CD4-positive, alpha-beta T cell treated with Interleukin-6 at 100 ng/mL for 8 hours (primary cell): ENCODE measurements at regions not wholly inside any gene's neighbourhood (a gene's known extent, or its start where the extent isn't known, plus 50 kb on each side); places are given as distances from the start of the nearest gene placed in this dataset.

Source experiments
- DNase-seq: peaks from one replicate; pipeline ENCODE4 v3.0.0-alpha.2; 2020; ENCODE audit warnings: mixed read lengths, low spot score

- no peak for DNase-seq
Observed at GRCh38 chr2:37865640-37866039, 59.4 kb upstream of the RMDN2 start.

GRCh38 chr2:37866171-37866934 lies 58.7 kb upstream of the RMDN2 start:
- DNase-seq, result no peak

DNA sequence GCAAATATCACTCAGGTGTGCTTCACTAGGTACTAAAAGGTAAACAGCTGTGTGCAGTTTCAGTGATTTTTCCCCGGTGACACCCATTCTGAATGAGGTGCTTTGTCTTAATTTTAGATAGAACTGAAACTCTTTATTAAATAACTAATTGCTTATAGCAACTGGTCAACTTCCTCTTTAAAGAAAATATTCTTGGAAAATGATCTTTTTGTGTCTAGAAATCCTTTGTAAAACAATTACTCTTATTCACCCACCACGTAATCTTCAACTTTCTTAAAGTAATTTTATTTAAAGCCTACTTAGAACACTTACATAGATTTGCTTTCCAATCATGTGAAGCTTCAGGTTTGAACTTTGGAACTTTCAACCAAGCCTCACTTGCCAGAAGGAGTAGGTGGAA lies 57.9 kb upstream of the RMDN2 start:
- DNase-seq, result no peak

GRCh38 chr2:37868866-37869265 lies 56.2 kb upstream of the RMDN2 start:
- no peak for DNase-seq

GRCh38 chr2:37869304-37869703 lies 55.8 kb upstream of the RMDN2 start:
- DNase-seq, result no peak

GRCh38 chr2:37869771-37870170 lies 55.3 kb upstream of the RMDN2 start:
- DNase-seq, result no peak

DNA sequence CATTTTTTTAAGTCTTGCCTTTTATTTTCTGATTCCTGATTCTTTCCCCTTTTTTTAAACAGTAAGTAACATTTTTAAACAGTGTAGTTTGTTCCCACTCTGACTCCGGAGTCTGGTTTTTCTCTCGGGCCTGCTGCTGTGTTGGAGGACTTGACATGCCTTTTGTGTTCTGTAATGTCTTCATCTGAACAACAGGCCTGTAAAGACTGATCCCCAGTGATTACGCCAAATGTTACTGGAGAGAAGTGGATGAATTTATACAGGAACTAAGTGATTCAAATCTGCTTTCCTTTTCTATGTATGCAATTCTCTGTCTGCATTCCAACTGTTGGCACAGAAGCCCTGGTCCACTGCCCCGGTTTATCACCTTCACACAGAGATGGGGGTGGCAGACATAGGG lies 54.3 kb upstream of the RMDN2 start:
- no peak for DNase-seq

DNA sequence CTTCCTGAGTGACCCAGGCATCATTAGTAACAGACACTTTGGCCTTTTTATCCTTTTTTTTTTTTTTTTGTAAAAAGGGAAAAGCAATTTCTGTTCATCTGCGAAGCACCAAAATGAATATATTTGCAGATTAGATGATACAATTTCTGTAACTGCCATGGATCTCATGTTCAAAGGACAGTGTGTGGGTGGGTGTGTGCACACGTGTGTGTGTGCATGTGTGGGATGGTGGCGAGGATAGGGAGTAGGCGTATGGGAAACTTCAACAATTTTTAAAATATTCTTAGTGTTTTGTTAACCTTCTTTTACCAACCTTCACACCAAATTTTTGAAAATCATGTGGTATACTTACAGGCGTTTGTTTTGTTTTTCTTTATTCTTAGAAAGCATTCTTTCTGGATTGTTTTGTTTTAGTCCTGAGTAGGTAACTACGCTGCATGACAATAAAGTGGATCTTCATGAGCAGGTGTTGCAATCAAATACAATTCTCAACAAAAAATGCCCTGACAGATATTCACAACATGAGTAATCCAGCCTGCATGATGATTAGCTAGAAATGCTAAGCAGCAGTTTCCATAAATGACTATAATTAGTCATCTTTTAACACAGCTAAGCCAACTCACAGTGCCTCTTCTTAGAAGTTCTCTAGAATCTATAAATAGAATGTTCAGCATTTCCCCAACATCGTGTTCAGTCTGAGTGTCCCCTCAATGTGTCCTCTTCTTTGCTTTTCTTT lies 53.5 kb upstream of the RMDN2 start:
- no peak for DNase-seq

GRCh38 chr2:37872192-37872750 lies 52.8 kb upstream of the RMDN2 start:
- DNase-seq, result no peak

- no peak for DNase-seq
Observed at GRCh38 chr2:37873229-37873628, 51.9 kb upstream of the RMDN2 start.

DNA sequence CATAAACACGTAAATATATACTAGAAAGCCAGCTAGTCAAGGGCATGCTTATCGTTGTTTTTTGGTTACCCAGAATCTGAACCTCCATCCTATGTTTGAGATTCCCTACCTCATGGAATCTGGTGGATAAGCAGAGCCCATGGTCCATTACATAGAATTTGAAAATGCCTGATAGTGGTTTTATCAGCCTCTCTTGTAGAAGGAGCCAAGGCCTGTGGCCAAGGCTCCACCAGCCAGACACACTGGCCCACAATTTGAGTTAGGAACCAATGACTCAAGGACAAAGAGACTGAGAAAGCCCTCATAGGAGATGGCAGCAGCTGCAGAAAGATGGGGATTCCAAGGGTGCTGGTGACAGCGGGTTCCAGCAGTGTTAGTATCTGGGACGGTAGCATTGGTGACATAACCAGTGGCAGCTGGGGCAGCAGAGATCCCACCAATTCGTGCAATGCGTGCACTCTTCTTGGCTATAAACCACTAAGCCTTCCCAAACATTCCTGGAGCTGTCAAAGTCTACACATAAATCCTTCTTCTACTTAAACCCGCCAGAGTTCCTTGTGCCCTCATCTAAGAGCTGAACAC lies 51.2 kb upstream of the RMDN2 start:
- DNase-seq, result no peak

DNA sequence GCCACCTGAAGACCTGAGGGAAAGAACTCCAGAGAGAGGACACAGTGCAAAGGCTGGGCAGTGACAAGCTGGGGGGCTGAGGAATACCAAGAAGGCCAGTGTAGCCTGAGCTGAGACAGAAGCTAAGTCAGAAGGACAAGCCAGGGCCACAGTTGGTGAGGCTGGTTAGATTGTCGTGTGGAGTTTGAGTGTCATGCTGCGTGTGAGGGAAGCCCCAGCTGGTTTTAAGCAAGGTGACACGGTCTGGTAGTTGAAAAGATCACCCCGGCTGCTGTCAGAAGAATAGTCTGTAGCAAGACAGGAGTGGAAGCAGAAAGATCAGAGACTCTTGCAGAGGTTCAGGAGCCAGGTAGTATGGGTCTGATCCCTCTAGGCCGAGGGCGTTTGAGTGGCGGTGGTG lies 50.6 kb upstream of the RMDN2 start:
- no peak for DNase-seq
